SK-N-SH treated with all-trans-retinoic acid at 6 μM for 48 hours (cell line): ENCODE measurements at regions not wholly inside any gene's neighbourhood (a gene's known extent, or its start where the extent isn't known, plus 50 kb on each side); places are given as distances from the start of the nearest gene placed in this dataset.

Experiments
- ARNTL ChIP-seq: fragments of 450-650 bp; formaldehyde crosslinking; IDR thresholded peaks from 2 replicates; pipeline ENCODE4 v1.5.0; 2020; ENCODE audit warnings: low read depth, mild to moderate bottlenecking, moderate library complexity, borderline replicate concordance
- CSDC2 ChIP-seq: fragments of 250-450 bp; sonication (Bioruptor Pico); IDR thresholded peaks from 2 replicates; pipeline ENCODE4 v1.5.0; 2020; ENCODE audit warnings: mild to moderate bottlenecking, moderate library complexity
- ISL1 ChIP-seq: fragments of 250-450 bp; sonication (Bioruptor Pico); IDR thresholded peaks from 2 replicates; pipeline ENCODE4 v2.1.2; 2022; ENCODE audit warnings: mild to moderate bottlenecking, moderate library complexity
- PATZ1 ChIP-seq: fragments of 250-450 bp; sonication (Bioruptor Pico); IDR thresholded peaks from 2 replicates; pipeline ENCODE4 v1.8.0; 2020; ENCODE audit warnings: mild to moderate bottlenecking, moderate library complexity, borderline replicate concordance
- TSHZ2 ChIP-seq: fragments of 250-450 bp; sonication (Bioruptor Pico); IDR thresholded peaks from 2 replicates; pipeline ENCODE4 v1.5.0; 2020; ENCODE audit warnings: mild to moderate bottlenecking, moderate library complexity
- ZFP30 ChIP-seq: fragments of 450-650 bp; formaldehyde crosslinking; IDR thresholded peaks from 2 replicates; pipeline ENCODE4 v1.5.0; 2022; ENCODE audit warnings: mild to moderate bottlenecking, moderate library complexity

- no peak for TF ChIP-seq PATZ1 (CRISPR knock-in tag)
- no peak for TF ChIP-seq ARNTL (CRISPR knock-in tag)
- no peak for TF ChIP-seq CSDC2 (CRISPR knock-in tag)
- no peak for TF ChIP-seq ZFP30 (CRISPR knock-in tag)
- TF ChIP-seq TSHZ2 (CRISPR knock-in tag), result no peak
- no peak for TF ChIP-seq ISL1
Observed at GRCh38 chr9:19938990-19939733, 150.3 kb upstream of the SLC24A2 start.
